ENCODE measurements at regions not wholly inside any gene's neighbourhood (a gene's known extent, or its start where the extent isn't known, plus 50 kb on each side); places are given as distances from the start of the nearest gene placed in this dataset.

DNA sequence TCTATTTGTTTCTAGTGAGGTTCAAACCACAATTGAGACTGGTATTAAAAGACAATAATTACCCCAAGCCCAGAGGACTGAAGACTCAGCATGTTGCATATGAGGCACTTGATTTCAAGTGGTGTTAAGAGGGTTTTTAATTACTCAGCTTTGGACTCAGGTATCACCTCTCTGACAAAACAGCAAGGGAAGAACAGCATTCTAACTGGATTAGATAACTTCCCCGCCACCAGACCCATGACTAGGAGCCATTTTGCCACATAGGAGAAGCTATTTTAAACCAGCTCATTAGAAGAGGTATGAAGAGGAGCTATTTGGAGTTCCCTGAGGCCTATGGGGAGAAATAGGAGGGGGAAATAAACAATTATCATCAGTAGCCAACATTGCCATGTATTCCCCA is 226.1 kb upstream of the TOX3 start:
- no peak overlapping the region for H3K27ac ChIP-seq
- no peak for DNase-seq (ENCODE audit: low spot score)
- no peak for TF ChIP-seq CTCF (IDR thresholded peaks at IDR 0.05)
- H3K36me3 ChIP-seq: no peaks in the 10 kb centered on the region
- no peaks in the 10 kb centered on the region for H3K4me1 ChIP-seq
- no peaks in the 10 kb centered on the region for H3K27me3 ChIP-seq
- no peaks in the 10 kb centered on the region for H3K9me3 ChIP-seq
- no peak overlapping the region for H3K4me3 ChIP-seq

DNA sequence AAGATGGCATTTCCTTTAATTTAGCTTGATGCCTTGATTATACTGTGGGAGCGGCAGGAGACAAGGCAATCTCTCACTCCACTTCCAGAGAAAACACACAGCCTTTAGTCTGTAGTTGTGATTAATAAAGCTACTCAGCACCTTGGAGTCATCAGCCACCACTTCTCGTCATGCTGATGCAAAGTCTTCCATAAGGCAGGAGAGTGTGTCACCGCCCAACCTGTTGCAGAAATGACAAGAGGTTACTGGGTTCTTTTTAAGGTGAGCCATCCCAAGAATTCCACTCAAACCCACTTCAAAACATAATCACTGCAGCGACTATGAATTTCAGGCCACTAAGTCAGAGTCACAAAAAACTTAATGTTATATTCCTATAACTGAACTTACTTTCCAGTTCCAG is 223.9 kb upstream of the TOX3 start:
- H3K4me3 ChIP-seq: no peak overlapping the region
- DNase-seq (ENCODE audit: low spot score): no peak
- no peaks in the 10 kb centered on the region for H3K9me3 ChIP-seq
- no peak for TF ChIP-seq CTCF (IDR thresholded peaks at IDR 0.05)
- no peaks in the 10 kb centered on the region for H3K4me1 ChIP-seq
- H3K36me3 ChIP-seq: no peaks in the 10 kb centered on the region
- H3K27me3 ChIP-seq: no peaks in the 10 kb centered on the region
- H3K27ac ChIP-seq: no peak overlapping the region

GRCh38 chr16:52758473-52758855 is 211.5 kb upstream of the TOX3 start:
- no peaks in the 10 kb centered on the region for H3K27me3 ChIP-seq
- no peaks in the 10 kb centered on the region for H3K4me1 ChIP-seq
- no peak overlapping the region for H3K27ac ChIP-seq
- H3K4me3 ChIP-seq: no peak overlapping the region
- H3K9me3 ChIP-seq: no peaks in the 10 kb centered on the region
- no peaks in the 10 kb centered on the region for H3K36me3 ChIP-seq
- DNase-seq (ENCODE audit: low spot score): no peak
- TF ChIP-seq CTCF (IDR thresholded peaks at IDR 0.05): no peak

GRCh38 chr16:52757746-52758472 is 211.0 kb upstream of the TOX3 start:
- Histone ChIP-seq H3K27me3 (no peaks in the 10 kb centered on the region), H3K27ac (no peak overlapping the region), H3K9me3 (no peaks in the 10 kb centered on the region), H3K36me3 (no peaks in the 10 kb centered on the region), H3K4me3 (no peak overlapping the region), H3K4me1 (no peaks in the 10 kb centered on the region)
- TF ChIP-seq CTCF (IDR thresholded peaks at IDR 0.05): no peak
- DNase-seq (ENCODE audit: low spot score): no peak

DNA sequence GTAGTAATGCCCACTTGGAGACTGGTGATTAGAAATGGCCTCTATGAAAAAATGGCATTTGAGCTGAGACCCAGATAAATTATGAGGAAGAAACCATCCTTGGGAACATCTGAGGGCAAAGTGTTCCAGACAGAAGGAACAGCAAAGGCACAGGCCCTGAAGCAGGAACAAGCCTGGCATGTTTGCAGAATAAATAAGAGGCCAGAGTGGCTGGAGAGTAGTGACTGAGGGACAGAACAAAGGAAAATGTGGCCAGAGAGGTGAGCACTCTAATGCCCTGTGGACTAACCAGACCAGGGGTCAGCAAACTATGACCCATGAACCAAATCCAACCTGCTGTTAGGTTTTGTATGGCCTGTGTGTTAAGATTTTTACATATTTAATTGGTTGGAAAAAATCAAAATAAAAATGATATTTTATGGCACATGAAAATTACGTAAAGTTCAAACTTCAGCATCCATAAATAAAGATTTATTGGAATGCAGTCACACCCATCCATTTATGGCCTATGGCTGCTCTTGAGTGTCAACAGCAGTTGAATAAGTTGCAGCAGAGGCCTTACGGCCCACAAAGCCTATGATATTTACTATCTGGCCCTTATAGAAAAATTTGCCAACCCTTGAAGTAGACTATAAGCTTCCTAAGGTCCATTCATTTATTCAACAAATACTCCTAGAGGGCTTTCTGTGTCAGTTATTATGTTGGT is 210.0 kb upstream of the TOX3 start:
- TF ChIP-seq CTCF (IDR thresholded peaks at IDR 0.05): no peak
- H3K4me3 ChIP-seq: no peak overlapping the region
- no peak overlapping the region for H3K27ac ChIP-seq
- H3K9me3 ChIP-seq: no peaks in the 10 kb centered on the region
- H3K27me3 ChIP-seq: no peaks in the 10 kb centered on the region
- no peaks in the 10 kb centered on the region for H3K4me1 ChIP-seq
- no peak for DNase-seq (ENCODE audit: low spot score)
- no peaks in the 10 kb centered on the region for H3K36me3 ChIP-seq
